T47D (cell line): ENCODE measurements at regions not wholly inside any gene's neighbourhood (a gene's known extent, or its start where the extent isn't known, plus 50 kb on each side); places are given as distances from the start of the nearest gene placed in this dataset.
A peak's percentile ranks its signal among the peaks of the same experiment; 100 is the strongest.
"Not testable (repeated sequence)": the region's sequence is repeated elsewhere in the genome, so short reads cannot be mapped to it uniquely, and the experiment has no call there.

Experiments used
- DNase-seq, 2 experiments: peaks; one replicate each; pipeline versions ENCODE4 v3.0.0 to v3.0.0-alpha.2; 2011 to 2012; ENCODE audit warnings: low read depth in 1 of 2, low spot score in 1 of 2
- in situ Hi-C: cut with HindIII; loops from 2 replicates; pipeline ENCODE4 v1.10.0; 2016; ENCODE audit warnings: low sequenced_read_pairs, low pct_unique_long_range_greater_than_20kb

DNA sequence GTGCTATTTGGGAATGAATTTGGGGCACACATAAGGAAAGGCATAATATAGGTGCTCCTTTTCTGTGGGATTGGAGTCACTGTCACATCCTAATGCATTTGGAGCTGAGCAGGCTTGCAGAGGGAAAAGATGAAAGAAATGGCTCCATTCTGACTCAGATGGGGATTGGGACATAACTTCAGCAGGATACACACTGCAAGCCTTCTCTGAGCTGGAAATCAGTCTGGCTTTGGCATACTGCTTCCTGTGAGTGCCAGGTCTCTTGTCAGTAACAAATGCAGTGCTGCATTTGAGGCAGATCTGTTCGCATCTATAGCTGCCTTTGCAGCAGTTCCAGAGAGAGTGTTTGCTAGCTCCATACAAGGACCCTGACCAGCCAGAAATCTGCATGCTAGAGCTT, 98.7 kb downstream of the SRGAP2 start:
- in situ Hi-C loops, DNase-seq: not testable (repeated sequence)

DNA sequence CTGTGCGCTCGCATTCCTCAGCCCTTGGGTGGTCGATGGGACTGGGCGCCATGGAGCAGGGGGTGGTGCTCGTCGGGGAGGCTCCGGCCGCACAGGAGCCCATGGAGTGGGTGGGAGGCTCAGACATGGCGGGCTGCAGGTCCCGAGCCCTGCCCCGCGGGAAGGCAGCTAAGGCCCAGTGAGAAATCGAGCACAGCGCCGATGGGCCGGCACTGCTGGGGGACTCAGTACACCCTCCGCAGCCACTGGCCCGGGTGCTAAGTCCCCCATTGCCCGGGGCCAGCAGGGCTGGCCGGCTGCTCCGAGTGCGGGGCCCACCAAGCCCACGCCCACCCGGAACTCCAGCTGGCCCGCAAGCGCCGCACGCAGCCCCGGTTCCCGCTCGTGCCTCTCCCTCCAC, 104.1 kb downstream of the SRGAP2 start:
- in situ Hi-C loops, DNase-seq: not testable (repeated sequence)

DNA sequence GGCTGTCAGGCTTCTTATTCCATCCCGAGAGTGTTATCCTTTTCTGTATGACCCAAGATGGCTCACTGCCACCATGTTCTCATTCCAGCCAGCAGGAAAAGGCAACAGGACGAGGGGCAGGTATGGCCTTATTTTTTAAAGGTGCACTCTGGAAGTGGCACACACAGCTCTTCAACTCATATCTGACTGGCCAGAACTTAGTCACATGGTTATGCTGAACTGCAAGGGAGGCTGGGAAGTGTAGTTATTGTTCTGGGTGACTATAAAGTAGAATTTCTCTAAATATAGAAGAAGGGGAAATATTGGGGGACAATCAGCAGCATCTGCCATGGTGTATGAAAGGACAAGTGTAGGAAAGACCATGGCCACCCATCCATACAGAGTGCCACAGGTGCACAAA, 107.6 kb downstream of the SRGAP2 start:
- DNase-seq, in situ Hi-C loops: not testable (repeated sequence)

DNA sequence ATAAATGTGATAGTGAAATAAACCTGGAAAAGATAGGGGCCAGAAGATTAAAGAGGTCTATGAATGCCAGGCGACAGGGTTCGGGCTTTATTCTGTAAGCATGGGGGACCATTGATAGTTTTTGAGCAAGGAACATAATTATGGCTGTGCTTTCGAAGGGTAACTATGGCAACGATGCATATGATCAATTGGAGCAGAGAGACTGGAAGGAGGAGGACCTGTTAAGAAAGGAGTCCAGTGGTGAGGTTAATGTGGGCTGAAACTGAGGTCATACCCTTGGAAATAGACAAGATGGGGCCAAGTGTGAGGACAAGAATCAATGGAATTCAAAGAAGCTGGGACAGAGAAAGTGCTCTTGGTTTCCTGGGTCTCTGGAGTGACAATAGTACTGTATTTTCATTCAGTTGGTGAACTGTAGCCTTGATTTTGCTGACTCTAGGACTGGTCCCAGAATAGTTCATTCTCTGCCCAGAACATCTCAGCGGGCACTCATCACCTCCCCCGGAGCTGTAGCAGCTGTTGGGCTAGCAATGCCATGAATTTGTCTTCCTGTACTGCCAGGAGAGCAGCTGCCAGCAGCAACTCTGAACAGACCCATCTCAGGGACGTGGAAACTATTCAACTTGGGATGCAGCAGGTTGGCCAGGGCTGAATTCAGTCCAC, 108.4 kb downstream of the SRGAP2 start:
- DNase-seq, in situ Hi-C loops: not testable (repeated sequence)

DNA sequence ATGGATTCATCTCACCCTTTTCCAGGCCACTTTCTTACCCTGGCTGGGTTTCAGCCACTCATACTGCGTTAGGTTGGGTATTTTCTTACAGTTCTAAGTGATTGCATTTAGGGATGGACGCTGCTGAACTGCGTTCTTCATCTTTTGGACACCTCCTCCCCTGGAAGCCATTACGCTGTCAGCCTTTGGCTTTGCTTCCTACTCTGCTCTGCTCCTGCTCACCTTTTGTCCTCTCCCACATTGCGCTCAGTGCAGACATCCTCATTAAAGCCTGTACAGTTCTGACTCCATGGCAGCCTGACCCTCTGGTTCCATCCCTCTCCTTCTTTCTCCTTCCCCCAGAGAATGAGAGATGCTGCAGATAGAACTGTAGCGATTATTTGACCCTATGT, 108.9 kb downstream of the SRGAP2 start:
- in situ Hi-C loops, DNase-seq: not testable (repeated sequence)

DNA sequence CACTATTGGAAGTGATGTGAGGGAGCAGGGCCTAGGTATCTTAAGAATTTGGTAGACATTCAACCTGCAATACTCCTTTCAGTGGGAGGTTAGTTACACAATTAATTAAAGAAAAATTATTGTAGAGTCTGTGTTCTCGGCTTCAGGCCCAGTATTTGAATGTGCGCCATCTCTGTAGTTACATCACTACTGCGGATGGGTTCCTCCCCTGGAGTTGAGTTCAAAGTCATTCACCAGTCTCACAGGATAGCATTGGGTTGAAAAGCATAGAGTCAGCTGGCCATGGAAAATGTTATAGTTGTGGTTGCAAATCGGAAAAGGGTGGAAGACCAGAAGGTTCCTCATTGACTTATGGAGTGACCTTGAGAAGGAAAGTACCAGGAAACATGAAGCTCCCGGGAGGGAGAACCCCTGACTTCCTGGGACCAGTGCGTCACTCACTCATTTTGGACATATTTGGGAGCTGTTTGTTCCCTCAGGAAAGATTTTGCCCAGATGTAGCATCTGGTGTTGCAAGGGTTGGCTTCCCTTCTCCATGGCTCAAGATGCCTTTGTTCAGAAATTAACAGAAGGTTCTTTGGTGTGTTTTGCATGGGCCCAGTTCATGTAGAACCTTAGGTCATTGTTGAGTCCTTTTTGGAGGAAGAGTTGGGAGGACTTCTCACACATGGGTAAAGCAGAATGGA, 111.8 kb downstream of the SRGAP2 start:
- in situ Hi-C loops, DNase-seq: not testable (repeated sequence)

DNA sequence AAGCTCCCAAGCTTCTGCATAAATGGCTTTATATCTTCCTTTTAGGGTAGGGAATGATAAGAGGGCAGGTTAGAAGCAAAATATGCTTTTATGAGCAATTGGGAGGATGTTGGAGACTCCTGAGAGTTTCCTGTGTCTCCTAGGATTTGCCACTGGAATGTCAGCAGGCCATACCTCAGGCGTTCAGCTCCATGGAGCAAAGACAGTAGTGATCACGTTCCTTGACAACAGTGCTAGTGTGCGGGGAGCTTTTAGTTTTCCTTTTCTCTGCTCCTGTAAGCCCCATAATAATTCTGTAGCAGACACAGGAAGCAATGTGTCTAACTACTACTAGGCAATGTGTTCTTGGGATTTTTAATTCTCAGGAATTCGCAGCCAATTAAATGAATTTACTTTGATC, 113.6 kb downstream of the SRGAP2 start:
- in situ Hi-C loops, DNase-seq: not testable (repeated sequence)

DNA sequence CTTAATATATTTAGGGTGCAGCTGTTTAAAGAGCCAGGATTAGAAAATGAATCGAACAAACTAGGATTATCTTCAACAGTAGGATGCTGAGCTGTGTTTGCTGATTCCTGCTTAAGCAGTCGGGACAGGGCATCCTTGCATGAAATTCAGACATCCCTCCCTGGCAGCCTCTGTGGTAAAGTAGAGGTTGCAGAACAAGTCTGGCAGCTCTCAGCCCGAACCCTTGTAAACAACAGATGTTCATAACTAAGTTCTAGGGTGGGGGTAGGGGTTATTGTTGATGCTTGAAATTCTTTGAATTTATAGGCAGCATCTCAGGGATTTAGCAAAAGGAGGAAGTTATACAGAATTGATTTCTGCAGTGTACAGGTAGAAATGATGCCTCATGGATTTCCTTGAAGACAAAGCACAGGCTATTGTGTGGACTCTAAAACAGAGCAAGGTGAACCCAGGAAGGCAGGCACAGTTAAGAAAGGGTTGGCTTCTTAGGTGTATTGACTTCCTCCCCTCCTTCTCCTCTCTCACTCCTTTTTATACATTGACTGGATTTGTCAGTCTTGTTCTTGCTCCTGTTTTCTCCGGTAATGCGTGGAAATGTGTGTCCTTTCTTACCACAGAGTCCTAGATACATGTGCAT, 114.7 kb downstream of the SRGAP2 start:
- in situ Hi-C loops, result not testable (repeated sequence)
- peak in 1 of 2 experiments; percentile 11 for DNase-seq

DNA sequence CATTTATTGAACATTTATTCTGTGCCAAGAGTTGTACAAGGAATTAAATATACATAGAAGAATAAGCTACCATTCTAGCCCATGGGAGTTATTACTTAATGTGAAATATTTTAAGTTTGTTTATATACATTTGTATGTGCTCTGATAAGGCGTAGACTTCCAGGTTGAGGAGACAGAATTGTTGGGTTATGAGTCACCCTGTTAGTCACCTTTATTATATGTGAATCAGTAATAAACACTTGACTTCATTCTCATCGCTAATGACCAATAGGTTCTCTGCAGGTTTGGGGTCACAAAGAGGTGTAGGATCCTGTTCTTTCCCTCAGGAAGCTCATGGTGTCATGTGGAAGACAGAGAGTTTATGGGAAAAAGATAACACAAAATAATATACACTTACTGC, 116.9 kb downstream of the SRGAP2 start:
- in situ Hi-C loops, DNase-seq: not testable (repeated sequence)

DNA sequence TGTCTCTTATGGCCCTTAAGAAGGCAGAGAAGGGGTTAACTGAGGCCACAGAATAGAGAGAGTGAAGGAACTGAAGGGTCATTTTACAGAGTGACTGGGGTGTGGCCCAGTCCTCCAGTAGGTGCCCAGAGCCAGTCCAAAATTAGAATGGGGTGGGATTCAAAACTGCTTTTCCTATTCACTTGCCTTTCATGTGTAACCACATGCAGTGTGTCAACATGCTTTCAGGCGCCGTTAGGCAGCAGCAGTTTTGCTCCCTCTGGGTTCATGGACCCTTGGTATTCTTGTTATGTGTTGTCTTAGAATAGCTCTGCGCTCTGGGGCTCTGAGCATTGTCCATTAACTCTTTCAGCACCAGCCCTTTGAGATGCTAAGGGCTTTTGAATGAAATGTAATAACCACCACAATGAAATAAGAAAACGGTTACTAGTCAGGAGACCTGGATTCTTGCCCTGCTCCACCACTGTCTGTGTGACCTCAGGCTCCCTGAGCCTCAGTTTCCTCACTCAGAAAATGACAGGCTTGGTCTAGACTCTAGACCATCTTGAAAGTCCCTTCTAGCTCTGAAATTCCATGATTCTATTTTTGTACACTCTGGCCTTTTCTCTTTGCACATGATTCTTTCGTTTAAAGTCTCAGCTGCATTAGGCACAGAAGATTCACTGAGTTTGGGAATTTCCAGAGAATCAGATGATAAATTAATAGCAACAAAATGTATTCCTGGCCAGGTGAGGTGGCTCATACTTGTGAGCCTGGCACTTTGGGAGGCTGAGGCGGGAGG, 123.0 kb downstream of the SRGAP2 start:
- DNase-seq, in situ Hi-C loops: not testable (repeated sequence)

DNA sequence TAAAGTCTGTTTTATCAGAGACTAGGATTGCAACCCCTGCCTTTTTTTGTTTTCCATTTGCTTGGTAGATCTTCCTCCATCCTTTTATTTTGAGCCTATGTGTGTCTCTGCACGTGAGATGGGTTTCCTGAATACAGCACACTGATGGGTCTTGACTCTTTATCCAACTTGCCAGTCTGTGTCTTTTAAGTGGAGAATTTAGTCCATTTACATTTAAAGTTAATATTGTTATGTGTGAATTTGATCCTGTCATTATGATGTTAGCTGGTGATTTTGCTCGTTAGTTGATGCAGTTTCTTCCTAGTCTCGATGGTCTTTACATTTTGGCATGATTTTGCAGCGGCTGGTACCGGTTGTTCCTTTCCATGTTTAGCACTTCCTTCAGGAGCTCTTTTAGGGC, 128.3 kb downstream of the SRGAP2 start:
- DNase-seq, in situ Hi-C loops: not testable (repeated sequence)

DNA sequence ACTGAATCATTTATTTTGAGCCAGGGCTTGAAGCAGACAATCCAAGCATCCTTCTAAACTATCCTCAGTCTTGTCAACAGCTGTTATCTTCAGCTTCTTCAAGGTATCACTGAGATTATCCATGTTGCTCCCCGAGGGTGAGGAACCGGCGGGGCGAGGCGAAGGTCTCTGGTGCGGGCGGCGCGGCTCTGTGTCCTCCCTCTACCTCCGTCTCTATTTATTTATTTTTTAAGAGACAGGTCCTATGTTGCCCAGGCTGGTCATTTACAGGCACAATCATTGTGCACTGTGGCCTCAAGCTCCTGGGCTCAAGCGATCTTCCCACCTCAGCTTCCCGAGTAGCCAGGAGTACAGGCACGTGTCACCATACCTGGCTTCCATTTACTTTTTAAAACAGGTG, 130.0 kb downstream of the SRGAP2 start:
- in situ Hi-C loops, DNase-seq: not testable (repeated sequence)

DNA sequence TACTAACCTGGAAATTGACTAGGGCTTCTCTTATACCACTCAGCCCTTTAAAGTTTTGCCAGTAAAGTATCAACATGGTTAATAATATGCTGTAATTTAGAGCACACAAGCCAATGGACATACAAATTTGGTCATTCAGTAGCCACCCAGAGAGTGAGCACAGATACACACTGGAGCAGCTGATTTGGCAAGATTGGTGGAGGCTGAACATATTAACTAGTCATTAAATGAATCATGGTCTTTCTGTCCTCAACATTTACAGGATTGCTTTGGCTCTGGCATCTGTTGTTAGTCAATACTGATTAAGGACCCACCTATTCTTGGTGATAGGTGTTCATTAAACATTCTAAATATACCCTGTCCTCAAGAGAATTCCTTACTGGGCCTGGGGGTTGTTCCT, 130.6 kb downstream of the SRGAP2 start:
- in situ Hi-C loops, DNase-seq: not testable (repeated sequence)

DNA sequence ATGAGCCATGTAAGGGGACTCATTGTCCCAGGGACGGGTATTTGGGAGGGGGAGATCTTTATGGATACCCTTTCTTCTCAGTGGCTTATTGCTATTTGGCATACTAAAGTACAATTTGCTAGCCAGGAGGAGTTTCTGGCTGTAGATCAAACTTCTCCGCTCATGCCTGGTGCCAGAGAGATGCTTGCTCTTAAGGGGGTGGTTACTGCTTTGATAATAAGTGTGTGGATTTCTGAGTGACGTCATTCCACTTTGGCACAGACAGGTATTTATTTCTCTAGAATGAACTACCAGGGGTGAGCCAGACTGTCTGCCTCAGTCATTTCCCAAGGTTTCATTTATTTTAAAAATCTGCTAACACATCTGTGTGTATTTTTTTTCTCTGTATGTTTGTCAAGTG, 131.1 kb downstream of the SRGAP2 start:
- in situ Hi-C loops, DNase-seq: not testable (repeated sequence)

DNA sequence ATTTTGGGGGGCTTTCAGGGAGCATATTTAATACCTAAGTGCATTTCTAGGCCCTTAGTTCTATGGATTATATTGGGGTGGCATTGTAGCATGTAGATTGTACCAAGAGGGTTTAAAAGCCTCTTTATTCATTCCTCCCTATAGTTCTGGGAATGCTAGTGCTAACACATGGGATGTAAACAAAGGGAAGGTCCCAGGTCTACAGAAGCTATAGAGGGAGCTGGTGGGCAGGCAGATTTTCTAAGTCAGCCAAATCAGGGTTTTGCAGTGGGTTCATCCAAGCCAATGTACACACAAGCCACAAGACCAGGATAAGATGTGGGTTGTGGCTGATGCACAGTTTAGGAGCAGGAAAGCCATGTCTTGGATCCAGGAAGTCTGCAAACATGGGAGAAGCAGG, 131.8 kb downstream of the SRGAP2 start:
- DNase-seq, in situ Hi-C loops: not testable (repeated sequence)

DNA sequence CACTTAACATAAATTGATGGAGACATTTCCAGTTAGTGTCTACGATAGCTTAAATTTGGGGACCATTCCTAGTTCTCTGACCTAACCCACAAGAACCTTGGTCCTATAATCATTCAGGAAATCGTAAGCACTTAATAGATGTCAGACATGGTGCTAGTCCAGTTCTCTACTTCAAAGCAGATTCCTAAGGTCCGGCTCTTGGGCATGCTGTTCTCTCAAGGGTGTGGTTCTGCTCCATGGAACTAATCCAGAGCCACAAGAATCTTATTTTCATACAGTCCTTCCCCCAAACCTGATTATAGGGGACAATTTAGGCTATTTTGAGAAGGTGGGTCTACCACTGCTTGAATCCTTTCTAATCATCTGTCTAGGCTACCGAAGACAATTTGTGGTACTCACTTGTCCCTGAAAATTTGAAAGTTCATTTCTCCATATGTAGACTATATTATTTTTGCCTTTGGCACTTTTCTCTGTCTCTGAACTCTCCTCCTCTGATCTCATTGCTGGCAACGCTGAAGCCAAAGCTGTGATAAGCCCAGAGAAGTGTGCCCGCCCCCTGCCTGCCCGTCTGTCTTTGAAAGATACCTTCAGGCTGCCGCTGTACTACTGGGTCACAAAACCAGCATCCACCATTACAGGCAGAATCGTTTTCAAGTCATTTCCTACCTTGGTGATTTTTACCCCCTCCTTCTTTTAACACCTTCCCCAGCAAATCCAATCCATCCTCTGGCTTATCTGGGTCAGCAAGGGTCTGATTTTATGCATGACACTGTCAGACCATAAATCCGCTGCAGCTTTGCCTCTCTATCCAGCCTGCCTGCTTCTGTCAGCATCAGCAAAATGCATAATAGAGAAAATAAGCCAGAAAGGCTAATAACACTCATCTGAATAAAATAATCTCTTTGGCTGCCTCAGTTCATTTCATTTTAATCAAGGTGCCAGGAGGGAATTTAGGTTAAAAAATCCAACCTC, 132.8 kb downstream of the SRGAP2 start:
- DNase-seq, in situ Hi-C loops: not testable (repeated sequence)

DNA sequence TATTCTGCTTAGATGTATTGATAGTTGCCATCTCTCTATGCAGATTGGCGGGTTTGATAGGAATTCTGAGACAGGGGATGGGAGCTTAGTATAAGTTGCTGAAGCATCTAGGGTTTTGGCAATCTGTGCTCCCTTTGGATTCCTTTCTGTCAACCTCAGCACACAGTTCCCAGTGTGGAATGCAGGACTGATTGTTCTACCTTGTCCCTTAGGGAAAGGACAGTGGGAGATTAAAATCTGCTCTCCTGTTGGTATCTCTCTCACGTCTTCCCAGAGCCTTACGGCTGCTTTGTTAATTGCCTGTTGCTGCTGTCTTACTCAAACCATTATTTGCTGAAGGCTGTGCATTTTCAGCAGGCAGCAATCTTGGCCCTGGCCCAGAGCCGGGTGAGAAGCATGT, 133.3 kb upstream of the IKBKE start:
- in situ Hi-C loops, result not testable (repeated sequence)

More for the DNA sequence above, 133.3 kb upstream of the IKBKE start:
- DNase-seq, result peak in 1 of 2 experiments; percentile 42
